GM18867 (cell line): ENCODE measurements at regions not wholly inside any gene's neighbourhood (a gene's known extent, or its start where the extent isn't known, plus 50 kb on each side); places are given as distances from the start of the nearest gene placed in this dataset.

Source experiments
- ATAC-seq: cut with Tn5 transposase; IDR thresholded peaks from one replicate; pipeline ENCODE4 v1.9.1; 2021; ENCODE audit warnings: mild to moderate bottlenecking, moderate library complexity; ENCODE audit not compliant: unreplicated experiment

DNA sequence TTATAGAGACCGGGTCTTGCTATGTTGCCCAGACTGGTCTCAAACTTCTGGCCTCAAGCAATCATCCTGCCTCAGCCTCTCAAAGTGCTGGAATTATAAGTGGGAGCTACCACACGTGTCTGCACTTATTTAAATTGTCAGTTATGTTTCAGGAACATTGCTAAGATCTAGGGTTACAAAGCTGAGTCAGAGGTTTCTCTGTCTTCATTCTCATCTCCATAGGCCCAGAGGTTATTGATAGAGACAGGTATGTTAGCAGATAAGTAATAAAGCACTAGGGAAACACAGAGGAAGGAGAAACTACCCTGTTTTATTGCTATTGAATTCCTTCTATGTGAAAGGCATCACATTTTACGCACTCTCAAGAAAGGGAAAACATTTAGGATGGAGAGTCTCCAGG is 214.1 kb downstream of the REEP3 start:
- no peak for ATAC-seq

DNA sequence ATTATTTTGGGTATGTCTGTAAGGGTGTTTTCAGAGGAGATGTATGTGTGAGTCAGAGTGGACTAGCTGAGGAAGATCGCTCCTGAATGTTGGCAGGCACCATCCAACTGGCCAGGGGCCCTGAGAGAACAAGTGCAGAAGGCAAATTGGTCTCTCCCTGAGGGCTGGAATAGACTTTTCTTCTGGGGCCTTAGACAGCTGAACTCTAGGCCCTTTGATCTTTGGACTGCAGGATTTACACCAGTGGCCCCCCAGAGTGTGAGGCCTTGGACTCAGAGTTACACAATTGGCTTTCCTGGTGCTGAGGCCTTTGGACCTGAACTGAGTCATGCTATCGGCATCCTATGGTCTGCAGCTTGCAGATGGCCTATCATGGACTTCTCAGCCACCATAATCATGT is 217.2 kb downstream of the REEP3 start:
- ATAC-seq: no peak

DNA sequence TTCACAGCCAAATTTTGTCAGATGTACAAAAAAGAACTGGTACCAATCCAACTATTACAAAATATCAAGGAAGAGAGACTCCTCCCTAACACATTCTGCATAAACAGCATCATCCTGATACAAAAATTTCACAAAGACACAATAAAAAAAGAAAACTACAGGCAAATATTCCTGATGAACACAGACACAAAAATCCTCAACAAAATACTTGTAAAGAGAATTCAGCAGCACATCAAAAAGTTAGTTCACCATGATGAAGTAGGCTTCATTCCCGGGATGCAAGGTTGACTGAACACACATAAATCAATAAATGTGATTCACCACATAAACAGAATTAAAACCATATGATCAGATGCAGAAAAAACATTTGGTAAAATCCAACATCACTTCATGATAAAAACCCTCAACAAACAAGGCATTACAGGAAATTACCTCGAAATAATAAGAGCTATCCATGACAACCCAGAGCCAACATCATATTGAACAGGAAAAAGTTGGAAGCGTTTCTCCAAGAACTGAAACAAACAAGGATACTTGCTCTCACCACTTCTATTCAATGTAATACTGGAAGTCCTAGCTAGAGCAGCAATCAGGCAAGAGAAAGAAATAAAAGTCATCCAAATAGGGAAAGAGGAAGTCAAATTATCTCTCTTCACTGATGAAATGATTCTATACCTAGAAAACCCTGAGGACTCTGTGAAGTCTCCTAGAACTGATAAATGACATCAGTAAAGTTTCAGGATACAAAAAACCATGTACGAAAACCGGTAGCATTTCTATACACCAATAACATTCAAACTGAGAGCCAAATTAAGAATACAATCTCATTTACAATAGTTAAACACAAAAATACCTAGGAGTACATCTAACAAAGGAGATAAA is 223.1 kb downstream of the REEP3 start:
- no peak for ATAC-seq

- no peak for ATAC-seq
Measured at GRCh38 chr10:63749915-63750314, 228.7 kb downstream of the REEP3 start.

DNA sequence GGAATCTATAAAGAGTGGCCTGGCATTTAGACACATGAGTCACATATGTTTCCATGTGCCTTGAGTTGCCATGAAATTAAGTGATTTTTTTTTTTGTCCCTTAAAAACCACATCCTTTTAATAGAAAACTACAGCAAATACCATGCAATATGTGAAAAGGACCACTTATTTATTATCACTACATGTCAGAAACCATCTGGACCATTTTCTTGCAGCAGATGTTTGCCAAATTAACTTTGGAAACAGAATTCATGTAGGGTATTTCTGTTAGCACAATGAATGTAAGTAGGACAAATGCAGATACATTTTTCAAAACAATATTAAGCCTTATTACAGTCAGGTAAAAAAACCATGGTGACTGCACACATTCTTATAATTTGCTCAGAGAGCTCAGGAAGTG is 230.6 kb downstream of the REEP3 start:
- no peak for ATAC-seq

DNA sequence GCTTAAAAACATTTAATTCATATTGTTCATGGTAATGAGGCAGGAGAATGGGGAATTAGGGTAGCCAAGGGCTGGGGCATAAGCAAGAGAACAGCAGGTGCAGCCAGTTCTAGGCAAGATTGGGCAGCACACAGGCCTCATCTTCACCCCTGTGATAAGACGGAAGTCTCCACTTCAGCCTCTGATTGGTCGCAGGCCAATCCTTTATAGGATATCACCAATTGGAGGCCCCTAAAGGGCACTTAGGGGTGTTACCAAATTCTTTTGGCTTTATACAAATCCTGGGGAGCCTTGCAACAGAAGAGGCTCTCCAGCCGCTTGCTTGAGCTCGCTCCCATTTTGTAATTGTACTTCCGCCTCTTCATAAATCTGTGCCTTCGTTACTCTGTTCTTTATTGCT is 231.1 kb downstream of the REEP3 start:
- ATAC-seq: no peak

DNA sequence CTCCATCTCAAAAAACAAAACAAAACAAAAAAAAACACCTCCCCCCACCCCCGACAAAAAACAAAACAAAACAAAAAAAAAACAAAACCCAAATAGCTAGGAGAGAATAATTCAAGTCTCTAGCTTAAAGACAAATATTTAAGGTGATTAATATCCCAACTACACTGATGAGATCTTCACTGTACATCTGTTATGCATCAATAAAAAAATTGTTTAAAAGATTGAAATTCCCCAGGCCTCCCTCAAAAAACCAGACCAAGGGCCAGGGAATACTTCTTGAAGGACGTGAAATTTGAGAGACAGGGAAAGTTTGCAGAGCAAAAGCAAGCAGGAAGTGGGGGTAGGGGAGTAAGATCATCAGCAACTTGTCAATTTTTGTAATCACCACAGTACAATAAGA is 232.6 kb downstream of the REEP3 start:
- no peak for ATAC-seq

DNA sequence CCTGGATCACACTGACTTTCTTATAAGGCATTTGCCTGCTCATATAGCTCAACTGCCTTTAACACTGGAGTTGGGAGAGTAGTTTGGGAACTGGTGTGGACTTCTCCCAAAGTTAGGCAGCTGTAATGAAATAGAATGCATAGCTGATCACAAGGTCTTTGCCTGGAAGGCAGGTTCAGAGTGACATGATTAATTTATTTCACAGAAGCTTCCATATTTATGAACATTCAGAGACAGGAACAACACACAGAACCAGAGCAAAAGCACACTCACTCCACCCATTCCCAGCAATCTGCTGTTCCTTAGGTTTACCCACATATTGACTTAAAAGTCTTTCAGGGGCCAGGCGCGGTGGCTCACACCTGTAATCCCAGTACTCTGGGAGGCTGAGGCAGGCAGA is 234.2 kb downstream of the REEP3 start:
- no peak for ATAC-seq

DNA sequence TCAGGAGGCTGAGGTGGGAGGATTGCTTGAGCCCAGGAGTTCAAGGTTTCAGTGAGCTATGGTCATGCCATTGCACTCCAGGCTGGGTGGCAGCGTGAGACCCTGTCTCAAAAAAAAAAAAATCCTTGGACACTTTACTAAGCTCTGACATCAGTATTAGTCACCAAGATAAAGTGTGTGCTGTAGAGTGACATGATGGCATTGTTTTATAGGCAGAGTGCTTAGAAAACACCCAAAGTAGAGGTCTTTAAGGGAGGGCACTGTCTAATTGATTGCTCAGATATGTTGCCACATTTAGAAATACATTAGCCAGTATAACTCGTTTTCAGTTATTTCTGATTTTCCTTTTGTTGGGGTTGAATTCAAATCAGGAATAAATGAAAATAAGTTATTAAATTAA is 235.9 kb downstream of the REEP3 start:
- no peak for ATAC-seq

GRCh38 chr10:63758080-63758479 is 236.9 kb downstream of the REEP3 start:
- ATAC-seq: no peak

DNA sequence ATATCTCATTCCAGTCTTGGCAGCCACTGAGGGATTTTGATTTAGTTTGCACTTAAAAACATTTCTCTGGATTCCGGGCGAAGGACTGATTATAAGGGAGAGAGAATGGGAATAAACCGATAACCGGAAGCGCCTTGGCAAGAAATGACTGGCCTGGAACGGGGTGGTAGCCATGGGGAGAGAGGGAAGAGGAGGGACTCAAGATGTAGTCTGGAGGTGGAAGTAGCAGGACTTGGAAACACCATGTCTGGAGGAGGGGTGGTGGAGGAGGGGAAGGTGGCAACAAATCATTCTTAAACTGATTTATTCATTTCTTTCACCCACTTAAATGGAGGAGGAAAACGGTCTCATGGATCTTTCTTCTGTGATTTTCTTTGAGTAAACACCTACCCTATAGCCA is 238.1 kb downstream of the REEP3 start:
- ATAC-seq: no peak

- ATAC-seq: no peak
Measured at GRCh38 chr10:63760034-63760707, 239.0 kb downstream of the REEP3 start.

- no peak for ATAC-seq
Measured at GRCh38 chr10:63760708-63761047, 239.5 kb downstream of the REEP3 start.

DNA sequence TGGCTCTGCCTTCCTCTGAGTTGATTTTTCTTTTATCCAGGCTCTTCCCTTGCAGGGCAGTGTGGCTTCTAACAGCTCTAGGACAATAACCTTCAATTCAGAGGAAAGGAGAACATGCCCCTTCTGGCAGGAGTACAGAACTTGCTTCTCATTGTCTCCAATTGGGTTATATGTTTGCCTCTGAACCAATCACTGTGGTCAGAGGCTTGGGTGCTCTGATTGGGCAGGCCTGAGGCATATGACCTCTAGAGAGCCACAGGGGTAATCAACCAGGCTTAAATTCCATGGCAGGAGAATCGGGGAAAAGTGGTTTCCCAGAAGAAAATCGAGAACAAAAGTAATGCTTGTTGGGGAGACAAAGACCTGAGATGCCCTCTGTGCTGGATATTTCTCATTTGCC is 240.0 kb downstream of the REEP3 start:
- ATAC-seq: no peak

GRCh38 chr10:63763744-63764143 is 242.5 kb downstream of the REEP3 start:
- ATAC-seq: no peak

DNA sequence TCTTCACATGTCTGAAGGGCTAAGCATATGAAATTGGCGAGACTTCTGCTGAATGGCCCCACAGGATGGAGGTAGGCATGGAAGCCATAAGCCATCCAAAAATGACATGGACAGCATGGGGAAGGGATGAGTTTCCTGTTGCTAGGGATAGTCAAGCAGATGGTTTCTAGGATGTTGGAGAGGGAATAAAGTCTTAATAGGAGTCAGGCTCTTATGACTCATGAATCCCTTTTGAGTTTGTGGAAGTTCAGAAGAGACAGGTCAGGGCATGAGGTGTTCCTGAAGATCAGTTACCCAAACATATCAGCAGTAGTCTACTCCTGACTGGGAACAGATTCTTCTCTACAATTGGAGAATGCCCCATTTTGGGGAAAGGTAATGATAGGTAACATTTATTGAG is 243.9 kb downstream of the REEP3 start:
- no peak for ATAC-seq

DNA sequence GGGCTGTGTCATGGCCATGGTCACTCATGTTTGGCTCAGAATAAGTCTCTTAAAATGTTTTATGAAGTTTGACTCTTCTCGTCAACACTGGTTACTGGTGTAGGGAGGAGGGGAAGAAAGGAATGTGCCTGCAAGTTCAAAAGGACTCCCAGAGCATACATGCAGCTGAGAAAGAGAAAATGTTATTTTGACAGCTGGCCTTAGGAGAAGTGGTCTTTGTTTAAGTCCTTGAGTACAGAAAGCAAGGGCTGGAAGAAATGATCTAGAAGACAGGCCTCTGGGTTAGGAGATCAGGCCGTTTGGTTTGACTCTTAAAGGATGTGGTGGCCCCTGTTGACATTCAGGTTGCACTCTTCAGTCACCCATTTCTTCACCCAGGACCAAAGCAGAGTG is 245.5 kb downstream of the REEP3 start:
- ATAC-seq: no peak

GRCh38 chr10:63767138-63767801 is 246.1 kb downstream of the REEP3 start:
- no peak for ATAC-seq

- no peak for ATAC-seq
Measured at GRCh38 chr10:63769367-63769766, 248.2 kb downstream of the REEP3 start.

- ATAC-seq: no peak
Measured at GRCh38 chr10:63770523-63770922, 249.3 kb downstream of the REEP3 start.

DNA sequence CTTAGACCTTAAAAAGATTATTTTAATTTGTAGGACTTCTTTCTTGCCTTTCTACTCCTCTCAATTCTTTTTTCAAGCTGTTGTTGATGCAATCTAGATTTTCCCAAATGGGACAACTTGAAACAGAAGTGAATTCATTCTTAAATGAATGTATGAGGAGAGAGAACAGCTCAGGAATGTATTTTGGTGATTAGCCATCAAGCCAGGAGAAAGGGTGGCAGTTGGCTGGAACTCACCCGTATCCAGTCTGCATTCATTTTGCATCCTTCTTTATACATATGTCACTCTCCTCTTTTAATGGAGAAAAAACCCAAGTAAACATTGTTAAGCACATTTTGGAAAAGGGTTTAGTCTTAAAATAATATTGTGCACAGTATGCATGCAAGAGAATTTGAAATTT is 251.3 kb downstream of the REEP3 start:
- ATAC-seq: no peak

DNA sequence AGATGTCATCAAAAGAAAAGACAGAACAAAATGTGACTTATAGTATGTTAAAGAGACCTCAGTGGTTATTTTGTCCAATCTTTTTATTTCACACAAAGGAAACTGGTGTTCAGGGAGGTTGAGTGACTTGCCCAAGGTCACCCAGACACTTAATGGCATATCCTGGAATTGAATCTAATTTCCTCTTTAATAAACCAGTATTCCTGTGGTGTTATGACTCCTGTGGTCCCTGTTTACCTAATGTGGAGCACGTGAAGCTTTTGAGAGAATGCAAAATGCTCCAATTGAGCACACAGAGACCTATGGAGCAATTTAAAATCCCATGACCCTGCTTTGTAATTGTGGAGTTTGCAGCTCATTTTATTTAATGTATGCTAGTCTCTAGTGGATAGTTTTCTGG is 251.9 kb downstream of the REEP3 start:
- ATAC-seq: no peak
